Gastroesophageal sphincter (tissue), 3 donors: ENCODE measurements at regions not wholly inside any gene's neighbourhood (a gene's known extent, or its start where the extent isn't known, plus 50 kb on each side); places are given as distances from the start of the nearest gene placed in this dataset.

Source experiments
- POLR2AphosphoS5 ChIP-seq: sonication (generic); formaldehyde crosslinking; IDR thresholded peaks from one replicate; pipeline ENCODE4 v1.6.1; 2017; ENCODE audit warnings: antibody characterized with exemption
- TF ChIP-seq, protein P1 (sequence below), 4 experiments: fragments of 200-600 bp in 2 of 4; fragments of 450-650 bp in 2 of 4; sonication (generic) in 1 of 4; IDR thresholded peaks; one replicate each; pipeline ENCODE4 v1.5.1; 2017 to 2019; ENCODE audit warnings: antibody characterized with exemption in 4 of 4, mild to moderate bottlenecking in 2 of 4, moderate library complexity in 2 of 4

DNA sequence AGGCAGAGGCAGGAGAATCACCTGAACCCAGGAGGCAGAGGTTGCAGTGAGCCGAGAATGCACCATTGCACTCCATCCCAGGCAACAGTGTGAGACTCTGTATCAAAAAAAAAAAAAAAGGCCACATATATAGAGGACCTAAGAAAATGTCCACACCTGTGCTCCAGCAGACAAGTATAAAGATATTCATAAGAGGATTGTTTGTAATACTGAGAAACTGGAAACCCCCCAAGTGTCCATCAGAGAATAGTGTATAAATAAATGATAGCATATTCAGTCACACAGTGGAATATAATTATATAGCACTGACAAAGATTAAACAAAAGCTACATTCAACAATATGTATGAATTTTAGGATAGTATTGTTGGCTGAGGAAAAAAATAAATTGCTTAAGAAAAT is 1050.6 kb downstream of the GRM8 start:
- no peak for TF ChIP-seq POLR2AphosphoS5
- TF ChIP-seq, protein P1, sequence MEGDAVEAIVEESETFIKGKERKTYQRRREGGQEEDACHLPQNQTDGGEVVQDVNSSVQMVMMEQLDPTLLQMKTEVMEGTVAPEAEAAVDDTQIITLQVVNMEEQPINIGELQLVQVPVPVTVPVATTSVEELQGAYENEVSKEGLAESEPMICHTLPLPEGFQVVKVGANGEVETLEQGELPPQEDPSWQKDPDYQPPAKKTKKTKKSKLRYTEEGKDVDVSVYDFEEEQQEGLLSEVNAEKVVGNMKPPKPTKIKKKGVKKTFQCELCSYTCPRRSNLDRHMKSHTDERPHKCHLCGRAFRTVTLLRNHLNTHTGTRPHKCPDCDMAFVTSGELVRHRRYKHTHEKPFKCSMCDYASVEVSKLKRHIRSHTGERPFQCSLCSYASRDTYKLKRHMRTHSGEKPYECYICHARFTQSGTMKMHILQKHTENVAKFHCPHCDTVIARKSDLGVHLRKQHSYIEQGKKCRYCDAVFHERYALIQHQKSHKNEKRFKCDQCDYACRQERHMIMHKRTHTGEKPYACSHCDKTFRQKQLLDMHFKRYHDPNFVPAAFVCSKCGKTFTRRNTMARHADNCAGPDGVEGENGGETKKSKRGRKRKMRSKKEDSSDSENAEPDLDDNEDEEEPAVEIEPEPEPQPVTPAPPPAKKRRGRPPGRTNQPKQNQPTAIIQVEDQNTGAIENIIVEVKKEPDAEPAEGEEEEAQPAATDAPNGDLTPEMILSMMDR (IDR thresholded peaks at IDR 0.05), result no peak
